ENCODE measurements at regions not wholly inside any gene's neighbourhood (a gene's known extent, or its start where the extent isn't known, plus 50 kb on each side); places are given as distances from the start of the nearest gene placed in this dataset.

DNA sequence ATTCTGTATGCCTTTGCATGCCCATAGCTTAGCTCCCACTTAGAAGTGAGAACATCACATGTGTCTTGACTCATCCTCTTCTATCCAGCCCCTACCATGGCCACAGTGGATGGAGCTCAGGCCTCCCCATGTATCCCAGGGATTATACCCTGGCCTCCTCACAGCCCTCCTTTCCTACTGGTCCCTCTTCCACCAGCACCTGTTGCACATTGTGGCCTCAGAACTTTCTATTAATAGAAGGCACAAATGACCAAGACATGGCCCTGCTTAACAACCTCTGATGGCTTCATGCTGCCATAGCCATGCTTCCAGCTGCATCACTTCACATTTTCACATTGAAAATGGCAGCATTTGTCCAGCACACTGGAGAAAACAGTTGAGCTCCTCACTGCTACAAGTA lies 315.4 kb downstream of the CDK5RAP2 start:
- Mint-ChIP-seq H3K27ac (no peak overlapping the region), H3K4me1 (no peaks in the 10 kb centered on the region), H3K27me3 (peaks cover 2% of the 10 kb centered on the region), H3K9me3 (no peaks in the 10 kb centered on the region), H3K4me3 (no peak overlapping the region), H3K36me3 (no peaks in the 10 kb centered on the region)

DNA sequence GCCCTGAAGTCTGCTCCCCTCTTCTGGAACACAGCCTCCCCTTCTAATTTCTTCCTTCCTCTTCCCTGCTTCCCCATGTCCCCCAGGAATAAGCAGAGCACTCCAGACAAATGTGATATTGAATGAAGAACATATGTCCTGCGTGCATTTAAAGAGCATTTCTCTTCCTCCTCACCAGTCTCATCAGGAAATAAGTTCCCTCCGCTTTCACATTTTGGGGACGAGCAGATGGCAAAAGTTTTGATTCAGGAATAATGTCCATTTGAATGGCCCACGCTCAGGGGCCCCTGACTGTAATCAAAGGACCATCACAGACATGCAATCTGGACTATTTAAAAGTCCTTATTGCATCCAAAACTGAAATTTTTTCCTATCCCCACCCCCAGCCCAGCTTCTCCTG lies 316.1 kb downstream of the CDK5RAP2 start:
- Mint-ChIP-seq H3K36me3 (no peaks in the 10 kb centered on the region), H3K4me1 (no peaks in the 10 kb centered on the region), H3K4me3 (no peak overlapping the region)

GRCh38 chr9:120261419-120261818 lies 318.5 kb downstream of the CDK5RAP2 start:
- no peak overlapping the region for H3K4me3 Mint-ChIP-seq
- no peaks in the 10 kb centered on the region for H3K36me3 Mint-ChIP-seq
- no peak overlapping the region for H3K27ac Mint-ChIP-seq
- no peaks in the 10 kb centered on the region for H3K4me1 Mint-ChIP-seq
- H3K9me3 Mint-ChIP-seq: no peaks in the 10 kb centered on the region
- H3K27me3 Mint-ChIP-seq: peaks cover 7% of the 10 kb centered on the region

More for the DNA sequence above, 316.1 kb downstream of the CDK5RAP2 start:
- Mint-ChIP-seq H3K9me3 (no peaks in the 10 kb centered on the region), H3K27ac (no peak overlapping the region), H3K27me3 (peaks cover 5% of the 10 kb centered on the region)

DNA sequence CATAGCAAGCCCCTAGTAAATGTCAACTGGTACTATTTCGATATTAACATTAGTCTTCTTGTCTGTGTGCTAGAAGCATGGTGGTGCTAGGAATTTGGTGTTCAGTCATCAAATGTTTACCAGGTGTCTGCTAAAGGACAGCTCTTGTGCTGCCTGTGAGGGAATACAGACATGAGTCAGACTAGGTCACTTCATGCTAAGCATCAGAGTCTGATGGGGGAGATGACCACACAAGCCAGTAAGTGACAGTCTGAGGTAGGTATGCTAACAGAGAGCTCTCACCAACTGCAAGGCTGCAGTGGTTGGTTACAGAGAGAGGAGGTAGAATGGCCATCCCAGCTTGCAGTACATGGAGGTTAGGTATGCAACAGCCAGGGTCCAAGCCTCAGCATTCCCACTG lies 320.9 kb downstream of the CDK5RAP2 start:
- H3K4me3 Mint-ChIP-seq: no peak overlapping the region
- no peaks in the 10 kb centered on the region for H3K36me3 Mint-ChIP-seq
- no peaks in the 10 kb centered on the region for H3K9me3 Mint-ChIP-seq
- H3K27ac Mint-ChIP-seq: no peak overlapping the region
- H3K27me3 Mint-ChIP-seq: peaks cover 8% of the 10 kb centered on the region
- H3K4me1 Mint-ChIP-seq: no peaks in the 10 kb centered on the region

DNA sequence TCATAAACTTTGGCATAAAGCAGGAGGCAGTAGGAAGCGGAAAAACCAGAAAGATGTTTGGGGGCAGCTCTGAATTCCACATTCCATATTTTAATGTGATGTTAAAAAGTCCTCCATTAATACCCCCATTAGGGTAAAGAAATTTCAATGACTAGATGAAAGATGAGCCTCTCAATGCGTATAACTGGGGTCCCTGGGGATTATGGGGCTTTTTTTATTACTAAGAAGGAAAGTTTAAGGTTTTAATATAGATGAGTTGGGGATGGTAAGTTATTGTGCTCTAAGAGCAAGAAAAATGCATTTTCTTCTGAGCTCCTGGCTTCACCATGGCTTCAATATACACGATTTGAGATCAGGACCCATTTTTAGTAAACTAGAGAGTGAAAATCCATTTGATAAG lies 321.9 kb downstream of the CDK5RAP2 start:
- no peak overlapping the region for H3K27ac Mint-ChIP-seq
- H3K4me1 Mint-ChIP-seq: no peaks in the 10 kb centered on the region
- H3K27me3 Mint-ChIP-seq: peaks cover 12% of the 10 kb centered on the region
- H3K9me3 Mint-ChIP-seq: no peaks in the 10 kb centered on the region
- H3K4me3 Mint-ChIP-seq: no peak overlapping the region
- H3K36me3 Mint-ChIP-seq: no peaks in the 10 kb centered on the region

GRCh38 chr9:120257483-120257882 lies 322.5 kb downstream of the CDK5RAP2 start:
- Mint-ChIP-seq H3K36me3 (no peaks in the 10 kb centered on the region), H3K27me3 (peaks cover 12% of the 10 kb centered on the region), H3K4me1 (no peaks in the 10 kb centered on the region), H3K27ac (no peak overlapping the region), H3K9me3 (no peaks in the 10 kb centered on the region), H3K4me3 (no peak overlapping the region)

DNA sequence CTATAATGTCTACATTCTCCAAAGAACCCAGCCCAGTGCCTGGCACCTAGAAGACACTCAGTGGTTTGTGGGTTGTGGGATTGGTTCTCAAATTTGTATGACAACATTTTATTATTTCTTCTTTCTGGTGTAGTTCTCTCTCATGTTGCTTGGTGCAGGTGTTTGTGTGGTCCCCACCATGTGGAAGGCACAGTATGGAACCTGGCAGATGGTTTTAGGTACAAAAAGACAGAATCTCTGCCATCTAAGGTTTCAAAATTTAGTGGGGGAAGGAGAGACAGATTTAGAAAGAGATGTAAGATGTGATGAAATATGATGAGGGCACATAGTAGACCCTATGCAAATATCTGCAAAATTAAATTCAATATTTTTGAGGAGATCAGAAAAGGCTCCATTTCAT lies 323.8 kb downstream of the CDK5RAP2 start:
- Mint-ChIP-seq H3K27ac (no peak overlapping the region), H3K4me1 (no peaks in the 10 kb centered on the region), H3K9me3 (no peaks in the 10 kb centered on the region), H3K4me3 (no peak overlapping the region), H3K27me3 (peaks cover 12% of the 10 kb centered on the region), H3K36me3 (no peaks in the 10 kb centered on the region)

GRCh38 chr9:120252248-120252647 lies 327.7 kb downstream of the CDK5RAP2 start:
- H3K27ac Mint-ChIP-seq: no peak overlapping the region
- peaks cover 8% of the 10 kb centered on the region for H3K27me3 Mint-ChIP-seq
- H3K4me3 Mint-ChIP-seq: no peak overlapping the region
- H3K4me1 Mint-ChIP-seq: no peaks in the 10 kb centered on the region
- no peaks in the 10 kb centered on the region for H3K36me3 Mint-ChIP-seq
- no peaks in the 10 kb centered on the region for H3K9me3 Mint-ChIP-seq

- H3K27ac Mint-ChIP-seq: no peak overlapping the region
- no peaks in the 10 kb centered on the region for H3K36me3 Mint-ChIP-seq
- peaks cover 4% of the 10 kb centered on the region for H3K27me3 Mint-ChIP-seq
- no peak overlapping the region for H3K4me3 Mint-ChIP-seq
- H3K9me3 Mint-ChIP-seq: peaks cover 4% of the 10 kb centered on the region
- no peaks in the 10 kb centered on the region for H3K4me1 Mint-ChIP-seq
These were observed 337.7 kb downstream of the CDK5RAP2 start for GRCh38 chr9:120242116-120242811.

- Mint-ChIP-seq H3K9me3 (no peaks in the 10 kb centered on the region), H3K4me1 (no peaks in the 10 kb centered on the region), H3K27me3 (peaks cover 2% of the 10 kb centered on the region), H3K36me3 (no peaks in the 10 kb centered on the region), H3K27ac (no peak overlapping the region), H3K4me3 (no peak overlapping the region)
These were observed 343.4 kb downstream of the CDK5RAP2 start for GRCh38 chr9:120236596-120236995.

GRCh38 chr9:120235081-120235480 lies 344.9 kb downstream of the CDK5RAP2 start:
- Mint-ChIP-seq H3K36me3 (no peaks in the 10 kb centered on the region), H3K27ac (no peak overlapping the region)

DNA sequence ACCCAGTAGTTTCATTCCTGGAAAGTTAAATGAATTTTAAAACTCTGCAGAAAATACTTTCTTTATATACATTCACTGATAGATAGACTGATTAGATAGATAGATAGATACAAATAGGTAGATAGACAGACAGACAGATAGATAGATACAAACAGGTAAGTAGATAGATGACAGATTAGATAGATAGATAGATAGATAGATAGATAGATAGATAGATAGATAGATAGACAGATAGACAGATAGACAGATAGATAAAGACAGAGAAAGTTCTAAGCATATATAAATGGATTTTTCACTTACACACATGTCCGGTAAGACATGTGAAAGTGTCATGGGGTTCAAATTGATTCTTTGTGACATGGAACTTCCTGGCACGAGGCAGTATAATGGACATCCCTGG lies 349.7 kb downstream of the CDK5RAP2 start:
- H3K4me1 Mint-ChIP-seq: no peaks in the 10 kb centered on the region
- no peak overlapping the region for H3K4me3 Mint-ChIP-seq
- H3K27ac Mint-ChIP-seq: no peak overlapping the region
- no peaks in the 10 kb centered on the region for H3K36me3 Mint-ChIP-seq
- no peaks in the 10 kb centered on the region for H3K9me3 Mint-ChIP-seq
- H3K27me3 Mint-ChIP-seq: peaks cover 6% of the 10 kb centered on the region

More at GRCh38 chr9:120235081-120235480, 344.9 kb downstream of the CDK5RAP2 start:
- Mint-ChIP-seq H3K4me1 (no peaks in the 10 kb centered on the region), H3K9me3 (no peaks in the 10 kb centered on the region), H3K4me3 (no peak overlapping the region), H3K27me3 (peaks cover 3% of the 10 kb centered on the region)

- H3K4me1 Mint-ChIP-seq: no peaks in the 10 kb centered on the region
- H3K9me3 Mint-ChIP-seq: no peaks in the 10 kb centered on the region
- H3K27me3 Mint-ChIP-seq: peaks cover 4% of the 10 kb centered on the region
- no peak overlapping the region for H3K27ac Mint-ChIP-seq
- H3K4me3 Mint-ChIP-seq: no peak overlapping the region
- H3K36me3 Mint-ChIP-seq: no peaks in the 10 kb centered on the region
These were observed 358.1 kb downstream of the CDK5RAP2 start for GRCh38 chr9:120221844-120222243.

DNA sequence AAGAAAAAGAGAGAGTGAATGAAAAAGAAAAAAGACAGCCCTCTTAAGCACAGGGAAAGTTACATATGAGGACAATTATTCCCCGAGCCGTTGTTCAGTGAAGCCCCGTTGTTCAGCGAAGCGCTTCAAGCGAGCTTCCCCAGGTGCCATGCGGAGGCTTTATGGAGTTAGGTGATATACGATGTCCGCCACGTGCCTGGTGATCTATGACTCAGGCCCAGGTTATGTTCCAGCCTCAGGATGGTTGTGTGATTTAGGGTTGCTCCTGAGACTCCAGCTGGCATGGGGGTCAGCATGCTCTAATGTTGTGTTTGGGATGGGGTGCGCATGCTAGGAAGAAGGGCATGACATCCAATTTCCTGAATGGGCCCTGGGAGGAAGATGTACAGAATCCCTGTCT lies 365.6 kb downstream of the CDK5RAP2 start:
- Mint-ChIP-seq H3K4me3 (no peak overlapping the region), H3K4me1 (no peaks in the 10 kb centered on the region), H3K27ac (no peak overlapping the region), H3K27me3 (peaks cover 3% of the 10 kb centered on the region), H3K9me3 (no peaks in the 10 kb centered on the region), H3K36me3 (no peaks in the 10 kb centered on the region)

- Mint-ChIP-seq H3K36me3 (no peaks in the 10 kb centered on the region), H3K9me3 (no peaks in the 10 kb centered on the region), H3K4me3 (no peak overlapping the region), H3K27me3 (peaks cover 3% of the 10 kb centered on the region), H3K27ac (no peak overlapping the region), H3K4me1 (no peaks in the 10 kb centered on the region)
These were observed 367.1 kb downstream of the CDK5RAP2 start for GRCh38 chr9:120212853-120213200.

DNA sequence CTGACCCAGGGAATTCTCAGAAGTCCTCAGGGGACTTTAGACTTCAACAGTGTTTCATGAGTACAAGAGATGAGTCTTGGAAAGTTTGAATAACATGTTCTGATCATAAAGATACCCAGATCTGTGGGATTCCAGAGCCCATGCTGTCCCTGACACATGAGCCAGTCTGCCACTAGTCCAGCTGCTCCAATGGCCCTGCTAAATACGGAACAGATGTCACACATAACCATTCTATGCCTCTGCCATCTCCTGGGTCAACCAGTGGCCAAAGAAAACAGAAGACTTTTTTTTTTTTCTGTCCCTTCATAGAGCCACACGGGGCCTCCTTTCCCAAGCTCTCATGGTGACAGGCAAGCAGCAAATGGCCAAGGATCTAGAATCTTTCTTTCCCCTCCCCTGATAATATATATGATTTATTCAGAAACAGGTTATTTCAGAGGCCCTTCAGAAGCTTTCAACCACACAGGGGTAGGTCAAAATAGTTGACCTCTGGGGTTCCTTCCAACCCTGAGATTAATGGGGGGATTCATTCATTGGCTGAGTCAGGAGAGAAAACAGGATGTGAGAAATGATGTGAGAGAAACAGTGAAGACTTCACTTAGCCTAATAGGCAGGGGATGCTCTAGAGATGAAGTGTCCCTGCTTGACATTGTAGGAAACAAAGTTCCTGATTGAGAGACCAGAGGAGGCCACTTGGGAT lies 367.7 kb downstream of the CDK5RAP2 start:
- H3K27me3 Mint-ChIP-seq: peaks cover 3% of the 10 kb centered on the region
- no peaks in the 10 kb centered on the region for H3K4me1 Mint-ChIP-seq
- H3K9me3 Mint-ChIP-seq: no peaks in the 10 kb centered on the region
- no peaks in the 10 kb centered on the region for H3K36me3 Mint-ChIP-seq
- no peak overlapping the region for H3K27ac Mint-ChIP-seq
- H3K4me3 Mint-ChIP-seq: no peak overlapping the region

GRCh38 chr9:120210274-120210673 lies 369.7 kb downstream of the CDK5RAP2 start:
- Mint-ChIP-seq H3K4me1 (no peaks in the 10 kb centered on the region), H3K36me3 (no peaks in the 10 kb centered on the region), H3K27me3 (peaks cover 1% of the 10 kb centered on the region), H3K9me3 (no peaks in the 10 kb centered on the region), H3K27ac (no peak overlapping the region), H3K4me3 (no peak overlapping the region)

Measured in activated naive CD4-positive, alpha-beta T cell treated with anti-CD3 and anti-CD28 coated beads, Interleukin-2, amount 50 U/mL, for 24 hours (primary cell).